GM23248 (cell line): ENCODE measurements at regions not wholly inside any gene's neighbourhood (a gene's known extent, or its start where the extent isn't known, plus 50 kb on each side); places are given as distances from the start of the nearest gene placed in this dataset.
"Not testable (repeated sequence)": the region's sequence is repeated elsewhere in the genome, so short reads cannot be mapped to it uniquely, and the experiment has no call there.

Experiments
- EZH2 ChIP-seq: fragments of 200-600 bp; sonication (generic); IDR thresholded peaks from 2 replicates; pipeline ENCODE4 v1.6.1; 2018; ENCODE audit warnings: antibody characterized with exemption, mild to moderate bottlenecking; ENCODE audit not compliant: insufficient read depth, poor library complexity, severe bottlenecking
- EZH2phosphoT487 ChIP-seq: fragments of 200-600 bp; sonication (generic); IDR thresholded peaks from 2 replicates; pipeline ENCODE4 v1.6.1; 2018; ENCODE audit warnings: antibody characterized with exemption, moderate library complexity, mild to moderate bottlenecking, low read depth; ENCODE audit not compliant: insufficient read depth

- not testable (repeated sequence) for TF ChIP-seq EZH2phosphoT487, EZH2
Observed at GRCh38 chr14:35184891-35185290, 62.5 kb downstream of the PRORP start.
